ENCODE measurements at regions not wholly inside any gene's neighbourhood (a gene's known extent, or its start where the extent isn't known, plus 50 kb on each side); places are given as distances from the start of the nearest gene placed in this dataset.
"Not testable (repeated sequence)": the region's sequence is repeated elsewhere in the genome, so short reads cannot be mapped to it uniquely, and the experiment has no call there.

GRCh38 chr1:4068076-4068475 lies 168.0 kb upstream of the C1orf174 start:
- DNase-seq = no peak

- peak; percentile 33 for DNase-seq
Measured at GRCh38 chr1:4071653-4072052, 171.6 kb upstream of the C1orf174 start.

DNA sequence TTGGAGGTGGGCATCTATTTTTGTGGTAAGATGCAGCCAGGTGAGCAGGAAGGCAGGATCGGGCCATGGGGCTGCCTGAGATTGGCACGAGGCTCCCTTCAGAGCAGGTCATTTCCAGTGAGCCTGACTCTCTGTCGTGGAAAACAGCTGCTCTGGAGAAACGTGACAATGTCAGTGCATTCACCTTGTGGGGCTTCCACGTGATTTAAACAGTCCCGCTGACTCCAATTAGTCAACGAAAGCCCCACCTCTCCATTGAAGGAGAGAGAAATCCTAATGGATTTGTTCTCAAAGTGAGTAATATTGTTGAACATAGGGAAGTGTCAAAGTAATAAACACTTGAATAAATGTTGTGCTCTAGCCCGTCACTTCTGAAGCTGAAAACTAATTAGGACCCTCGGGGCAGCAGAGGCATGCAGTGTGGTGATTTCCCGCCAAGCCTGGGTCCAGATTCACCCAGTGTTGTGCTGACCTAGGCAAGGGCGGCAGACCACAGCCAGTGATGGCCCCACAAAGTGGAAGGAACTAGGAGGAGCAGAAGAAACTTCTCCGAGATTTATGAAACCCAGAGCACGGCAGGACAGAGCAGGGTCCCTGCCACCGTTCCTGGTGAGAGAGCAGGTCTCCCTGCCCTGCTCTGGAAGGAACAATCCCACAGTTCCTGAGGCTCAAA lies 172.5 kb upstream of the C1orf174 start:
- no peak for DNase-seq

GRCh38 chr1:4075436-4076225 lies 175.6 kb upstream of the C1orf174 start:
- DNase-seq = no peak

DNA sequence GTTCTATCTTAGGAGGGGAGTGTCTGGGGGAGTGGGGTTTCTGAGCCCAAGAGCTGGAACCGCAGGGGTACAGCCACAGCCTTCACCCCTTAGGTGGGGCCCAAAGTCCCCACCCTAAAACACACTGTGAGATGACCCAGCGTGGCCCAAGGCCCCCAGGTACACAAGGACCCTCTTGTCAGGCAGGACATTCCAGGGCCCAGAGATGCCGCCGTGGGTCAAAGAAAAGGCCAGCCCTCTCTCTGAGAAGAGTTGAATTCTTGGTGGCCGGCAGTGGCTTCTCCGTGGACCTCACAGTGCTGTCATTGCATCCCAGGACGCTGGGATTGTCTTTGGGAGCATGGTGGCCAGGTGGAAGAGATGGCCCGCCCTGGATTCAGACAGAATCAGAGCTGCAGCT lies 176.3 kb upstream of the C1orf174 start:
- no peak for DNase-seq

GRCh38 chr1:4078091-4078962 lies 178.3 kb upstream of the C1orf174 start:
- DNase-seq = not testable (repeated sequence)

- no peak for DNase-seq
Measured at GRCh38 chr1:4079815-4080214, 179.7 kb upstream of the C1orf174 start.

- no peak for DNase-seq
Measured at GRCh38 chr1:4081806-4082711, 182.0 kb upstream of the C1orf174 start.

DNA sequence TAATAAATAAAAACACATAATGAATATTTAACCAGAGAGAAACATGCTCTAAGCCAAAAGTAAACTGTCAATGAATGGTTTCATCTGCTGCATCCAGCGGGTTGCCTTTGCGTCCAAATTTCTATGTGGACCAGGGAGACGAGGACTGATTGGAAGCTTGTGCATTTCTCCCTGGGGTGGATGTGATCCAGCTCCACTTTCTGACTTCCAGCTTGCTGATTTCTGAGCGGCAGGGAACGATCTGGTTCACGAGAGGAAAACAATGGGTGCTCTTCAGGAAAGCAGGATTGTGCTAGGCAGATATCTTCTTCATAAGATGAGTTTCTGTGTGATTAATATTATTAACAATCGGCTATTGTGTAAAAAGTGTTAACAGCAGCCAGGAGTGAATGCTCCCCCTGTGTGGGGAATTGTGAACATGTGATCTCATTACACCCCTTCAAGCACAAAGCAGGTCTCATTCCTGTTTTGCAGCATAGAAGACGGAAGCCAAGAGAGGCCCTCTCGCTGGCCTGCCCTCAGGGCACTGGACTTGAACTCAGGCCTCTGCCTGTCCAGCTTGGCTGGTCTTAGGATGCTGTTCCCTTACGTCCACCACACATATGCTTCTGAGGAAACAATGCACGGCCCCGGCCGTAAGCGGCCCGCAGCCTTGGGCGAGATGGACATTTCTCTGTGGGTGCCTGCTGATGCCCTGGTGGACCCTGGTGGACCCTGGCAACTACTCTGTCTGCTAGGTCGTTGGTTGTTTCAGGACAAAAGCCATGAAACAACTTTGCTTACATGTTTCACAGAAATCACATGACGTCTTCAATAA lies 183.4 kb upstream of the C1orf174 start:
- no peak for DNase-seq

DNA sequence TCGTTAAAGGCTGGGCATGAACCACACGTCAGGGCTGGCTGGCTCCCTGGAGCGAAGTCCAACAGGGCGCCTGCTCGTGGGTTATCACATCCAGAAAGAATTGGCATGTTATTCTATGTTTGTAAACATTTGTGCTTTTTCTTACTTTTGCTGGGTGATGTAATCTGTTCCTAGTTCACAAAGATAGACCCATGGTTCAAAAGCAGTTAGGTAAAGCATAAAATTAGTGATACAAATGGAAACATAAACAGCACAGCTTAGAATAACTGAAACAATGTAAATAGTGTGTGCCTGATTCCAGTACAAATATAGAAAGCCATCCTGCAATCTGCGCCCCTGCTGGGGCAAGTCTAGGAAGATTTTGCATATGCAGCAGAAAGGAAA lies 184.0 kb upstream of the C1orf174 start:
- DNase-seq = no peak

DNA sequence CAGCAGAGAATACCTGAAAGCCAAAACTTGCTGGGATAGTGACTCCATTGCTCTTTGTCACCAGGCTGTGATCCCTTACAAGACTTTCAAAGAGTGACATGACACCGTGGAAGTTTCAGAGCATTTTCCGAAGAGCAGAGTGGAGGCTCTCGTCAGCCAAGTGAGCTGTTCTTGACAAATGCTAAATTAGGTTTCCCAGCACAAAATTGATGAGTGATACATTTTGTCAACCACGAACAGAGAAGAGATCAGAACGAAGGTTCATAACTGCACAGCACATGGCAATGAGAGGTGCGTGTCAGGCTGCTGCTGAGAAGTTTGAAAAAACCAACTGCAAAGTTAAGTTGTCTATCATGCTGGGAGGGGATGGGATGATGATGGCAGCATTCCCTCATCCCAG lies 184.4 kb upstream of the C1orf174 start:
- DNase-seq = no peak

DNA sequence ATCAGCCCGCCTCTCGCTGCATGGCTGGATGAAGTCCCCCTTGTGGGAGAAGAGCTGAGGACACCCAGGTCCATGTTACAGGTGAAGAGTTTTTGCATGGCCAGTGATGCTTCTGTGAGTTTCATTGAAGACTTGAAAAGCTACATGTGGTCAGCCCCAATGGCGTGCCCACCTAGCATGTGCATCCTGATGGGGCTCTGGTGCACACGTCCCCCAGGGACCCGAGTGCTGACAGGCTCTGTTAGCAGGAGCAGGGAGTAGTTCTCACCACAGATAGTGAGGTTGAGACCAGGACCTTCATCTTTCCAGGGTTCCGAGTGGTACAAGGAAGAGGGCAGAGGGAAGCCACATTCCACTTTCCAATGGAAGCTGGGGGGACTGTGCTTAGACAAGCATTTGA lies 184.8 kb upstream of the C1orf174 start:
- no peak for DNase-seq

DNA sequence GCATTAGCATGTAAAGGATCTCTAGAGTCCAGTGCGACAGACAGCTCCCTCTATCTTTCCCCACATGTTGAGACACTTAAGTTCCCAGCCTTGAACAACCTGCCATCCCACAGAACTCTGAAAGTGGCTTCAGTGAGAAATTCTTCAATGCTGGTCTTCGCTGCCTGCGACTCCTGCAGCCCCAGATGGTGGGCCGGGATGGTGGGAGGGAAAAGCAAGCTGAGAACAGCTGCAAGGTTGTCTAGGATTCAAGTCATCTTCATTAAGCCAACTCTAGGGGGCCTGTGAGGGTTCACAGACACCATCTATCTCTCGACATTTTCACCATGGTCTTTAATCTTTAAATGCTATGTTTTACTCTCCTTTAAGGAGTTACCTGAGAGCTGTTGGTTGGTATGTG lies 185.5 kb upstream of the C1orf174 start:
- DNase-seq = no peak

DNA sequence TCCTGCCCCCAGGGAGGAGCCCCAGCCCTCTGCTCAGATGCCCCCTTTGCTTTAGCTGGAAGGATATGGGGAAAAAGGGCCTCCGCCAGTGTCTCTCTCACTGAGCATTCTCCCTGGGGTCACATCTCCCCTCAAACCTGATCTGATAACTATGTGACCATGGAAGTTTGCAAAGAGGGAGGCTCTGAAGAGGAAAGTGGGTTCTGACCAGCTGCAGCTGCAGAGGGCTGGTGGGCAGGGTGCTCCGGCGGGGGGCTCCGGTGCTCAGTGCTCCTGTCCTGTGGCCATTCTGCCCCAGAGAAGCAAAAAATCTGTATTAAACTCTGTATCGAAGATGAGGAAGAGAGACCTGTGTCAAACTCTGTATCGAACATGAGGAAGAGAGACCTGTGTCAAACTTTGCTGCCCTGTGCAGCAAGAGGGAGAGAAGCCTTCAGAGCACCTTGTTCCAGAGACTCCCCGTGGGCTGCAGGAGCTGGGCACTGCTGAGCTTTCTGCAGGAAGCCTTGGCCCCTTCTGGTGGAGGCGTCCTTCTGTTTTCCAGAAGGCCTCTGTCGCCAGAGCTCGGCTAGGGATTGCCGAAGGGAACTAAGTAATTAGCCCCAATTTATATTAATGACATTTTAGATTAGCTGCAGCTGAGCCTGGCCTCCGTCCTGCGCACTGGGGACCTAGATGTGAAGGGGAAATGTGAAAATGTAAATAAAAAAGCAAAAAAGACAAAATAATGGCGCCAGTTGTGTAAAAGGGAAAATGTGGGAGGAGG lies 186.2 kb upstream of the C1orf174 start:
- DNase-seq = no peak

DNA sequence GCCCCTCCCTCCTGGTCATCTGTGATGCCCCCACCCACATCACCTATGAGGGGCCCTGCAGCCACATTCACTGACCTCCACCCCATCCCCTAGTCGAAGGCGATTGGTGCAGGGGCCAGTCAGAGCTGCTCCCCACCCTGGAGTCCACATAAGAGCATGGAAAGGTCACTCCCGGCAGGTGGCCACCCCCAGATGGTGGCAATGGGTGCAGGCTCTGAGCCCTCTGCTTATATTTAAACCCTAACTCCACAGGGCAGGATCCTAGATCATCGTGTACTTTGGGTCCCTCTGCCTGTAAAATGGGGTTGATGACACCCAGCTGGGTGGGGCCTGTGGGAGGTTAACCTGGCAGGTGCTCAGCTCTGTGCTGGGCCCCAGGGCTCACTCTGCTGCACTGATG lies 186.8 kb upstream of the C1orf174 start:
- DNase-seq = no peak

DNA sequence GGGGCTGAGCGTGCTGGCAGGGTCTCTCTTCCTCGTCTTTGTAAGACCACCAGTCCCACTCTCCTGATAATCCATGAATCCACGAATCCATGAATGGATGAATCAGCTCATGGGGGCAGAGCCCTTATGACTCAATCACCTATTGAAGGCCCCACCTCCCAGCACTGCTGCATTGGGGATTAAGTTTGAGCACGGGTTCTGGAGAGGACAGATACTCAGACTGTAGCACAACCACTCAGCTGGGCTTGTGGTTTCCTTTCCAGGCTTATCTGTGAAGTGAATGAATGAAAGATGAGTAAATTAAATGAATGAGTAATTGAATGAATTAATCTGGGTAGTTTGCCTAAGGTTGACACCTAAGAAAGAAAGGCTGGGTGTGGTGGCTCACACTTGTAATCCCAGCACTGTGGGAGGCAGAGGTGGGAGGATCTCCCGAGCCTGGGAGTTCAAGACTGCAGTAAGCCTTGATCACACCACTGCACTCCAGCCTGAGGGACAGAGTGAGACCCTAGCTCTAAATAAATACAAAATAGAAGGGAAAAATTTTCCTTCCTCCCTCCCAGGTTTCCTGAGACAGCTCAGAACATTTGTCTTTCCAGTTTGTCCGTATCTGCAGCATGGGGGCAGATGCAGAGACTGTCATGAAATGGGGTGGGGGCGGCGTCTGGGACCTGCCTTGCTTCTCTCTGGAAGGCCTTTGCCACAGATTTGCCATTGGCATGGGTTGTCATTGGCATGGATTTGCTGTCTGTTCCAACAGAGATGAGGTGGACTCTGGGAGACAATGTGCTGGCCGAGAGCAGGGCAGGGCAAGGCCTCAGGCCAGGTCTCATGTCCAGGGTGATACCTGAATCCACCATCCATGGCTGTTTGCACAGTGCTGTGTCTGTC lies 187.7 kb upstream of the C1orf174 start:
- no peak for DNase-seq

DNA sequence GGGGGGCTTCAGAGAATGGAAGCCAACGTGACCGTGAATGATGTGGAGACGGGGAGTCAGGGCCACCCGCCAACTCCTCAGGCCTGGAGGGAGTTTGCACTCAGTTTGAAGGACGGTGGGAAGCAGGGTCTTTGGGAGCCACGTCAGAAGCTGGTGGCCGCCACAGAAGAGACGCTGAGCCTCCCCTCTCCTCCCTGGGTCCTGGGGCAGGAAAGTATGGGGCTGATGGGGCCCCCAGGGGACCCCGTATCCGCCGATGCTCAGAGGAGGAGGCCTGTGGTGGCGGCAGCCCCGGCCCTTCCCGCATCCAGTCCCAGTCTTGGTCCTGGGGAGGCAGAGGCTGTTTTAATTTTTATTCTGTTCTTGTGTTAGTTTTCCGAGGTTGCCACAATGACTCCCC lies 188.6 kb upstream of the C1orf174 start:
- DNase-seq = no peak

DNA sequence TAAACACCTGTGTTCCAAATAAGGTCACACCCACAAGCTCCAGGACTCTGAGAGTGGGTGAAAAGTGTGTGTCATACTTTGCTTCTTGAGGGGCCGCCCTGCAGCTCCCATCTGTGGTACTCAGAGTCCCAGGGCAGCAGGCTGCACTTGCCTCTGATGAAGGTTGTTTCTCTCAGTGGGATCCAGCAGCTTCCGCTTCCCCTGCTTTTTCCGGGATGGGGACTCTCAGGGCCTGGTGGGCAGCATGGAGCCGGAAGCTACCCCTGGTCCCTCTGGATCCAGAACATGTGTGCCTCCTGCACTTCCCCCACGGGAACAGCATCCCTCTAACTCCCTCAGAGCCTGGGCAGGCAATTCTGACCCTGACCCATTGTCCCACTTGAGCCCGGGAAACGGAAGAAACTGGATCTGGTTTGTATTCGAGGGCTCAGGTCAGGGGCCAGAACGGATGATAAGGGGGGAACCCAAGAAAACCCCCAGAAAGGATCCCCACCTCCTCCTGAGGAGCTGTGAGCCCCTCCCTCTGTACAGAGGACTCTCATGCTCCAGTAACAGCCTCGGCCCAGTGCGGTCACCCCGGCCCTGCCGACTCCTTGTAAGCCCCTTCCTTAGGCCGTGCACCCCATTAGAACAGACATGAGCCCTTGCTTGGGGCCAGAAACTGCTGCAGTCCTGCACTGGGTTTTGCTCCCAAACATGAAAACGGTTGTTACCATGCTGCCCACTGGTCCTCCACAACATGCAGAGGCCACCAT lies 189.5 kb upstream of the C1orf174 start:
- DNase-seq = no peak

GRCh38 chr1:4090556-4090955 lies 190.5 kb upstream of the C1orf174 start:
- no peak for DNase-seq

Data from NCI-H69 (cell line).